Kidney epithelial cell (primary cell): ENCODE measurements at regions not wholly inside any gene's neighbourhood (a gene's known extent, or its start where the extent isn't known, plus 50 kb on each side); places are given as distances from the start of the nearest gene placed in this dataset.
A peak's percentile ranks its signal among the peaks of the same experiment; 100 is the strongest.
"Not testable (repeated sequence)": the region's sequence is repeated elsewhere in the genome, so short reads cannot be mapped to it uniquely, and the experiment has no call there.

Experiments used
- DNase-seq: peaks from one replicate; pipeline ENCODE4 v3.0.0-alpha.2; 2010; ENCODE audit warnings: low read depth
- H3K27me3 ChIP-seq: 2 replicates; pipeline ENCODE4 v1.6.0; 2011; ENCODE audit warnings: low read length; ENCODE audit not compliant: control insufficient read depth, insufficient read depth
- H3K36me3 ChIP-seq: 2 replicates; pipeline ENCODE4 v1.5.1; 2011; ENCODE audit warnings: low read length; ENCODE audit not compliant: control insufficient read depth, insufficient read depth
- H3K4me3 ChIP-seq: 2 replicates; pipeline ENCODE4 v1.5.1; 2011; ENCODE audit warnings: low read depth, mild to moderate bottlenecking, control low read depth, low read length

- not testable (repeated sequence) for DNase-seq, H3K4me3 ChIP-seq, H3K27me3 ChIP-seq, H3K36me3 ChIP-seq
Measured at GRCh38 chr1:144049365-144049764, 77.6 kb upstream of the FAM72C start.

DNA sequence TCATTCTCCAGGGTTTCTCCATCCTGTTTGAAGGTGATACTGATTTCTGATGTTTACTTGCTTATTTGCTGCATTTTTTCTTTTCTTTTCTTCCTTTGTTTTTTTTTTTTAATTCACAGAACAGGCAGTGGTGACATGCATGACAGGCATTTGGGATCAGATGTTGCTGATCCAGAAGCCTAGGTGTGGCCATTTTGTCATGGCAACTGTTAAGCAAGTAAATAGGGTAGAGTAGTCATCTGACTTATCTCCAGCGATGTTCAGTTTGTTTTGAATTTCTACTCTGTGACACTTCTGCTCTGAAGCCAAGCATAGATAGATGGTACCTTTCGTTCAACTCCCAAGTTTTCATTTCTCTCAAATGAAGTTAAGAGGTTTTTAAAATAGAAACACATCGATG, 74.9 kb upstream of the FAM72C start:
- not testable (repeated sequence) for H3K4me3 ChIP-seq, H3K36me3 ChIP-seq, H3K27me3 ChIP-seq, DNase-seq

DNA sequence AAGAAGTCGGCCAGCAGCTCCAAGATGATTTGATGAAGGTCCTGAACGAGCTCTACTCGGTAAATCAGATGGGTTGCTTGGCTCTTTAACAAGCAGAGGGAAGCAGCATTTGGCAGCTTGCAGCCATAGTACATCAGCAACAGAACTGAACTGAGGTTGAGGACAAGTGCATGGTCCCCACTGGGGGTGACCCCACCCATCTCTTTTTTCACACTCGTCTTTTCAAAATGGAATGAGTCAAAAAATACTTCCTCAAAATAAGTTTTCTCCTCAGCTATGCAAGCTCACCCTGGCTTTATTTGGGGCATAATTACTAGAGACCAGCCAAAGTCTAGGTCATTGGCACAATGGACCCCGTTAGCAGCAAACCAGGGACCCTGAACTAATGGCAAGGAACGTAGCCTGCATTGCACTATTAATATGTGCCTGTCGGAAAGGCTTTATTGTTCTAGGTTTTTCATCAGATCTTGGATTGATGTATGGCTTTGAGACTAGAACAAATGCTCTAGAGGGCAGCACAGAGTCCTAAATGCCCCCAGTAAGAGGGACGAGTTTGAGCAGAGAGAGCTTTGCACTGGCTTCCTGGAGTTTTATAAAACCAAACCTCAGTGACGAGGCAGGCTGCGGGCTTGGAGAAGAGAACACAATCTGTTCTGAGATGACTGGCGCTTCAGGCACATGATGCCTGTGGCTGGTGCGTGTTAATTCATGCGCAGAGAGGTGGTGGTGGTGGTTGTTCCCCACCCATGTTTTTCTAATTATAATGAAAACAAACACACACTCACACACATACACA, 74.2 kb upstream of the FAM72C start:
- peak; percentile 12 for DNase-seq
- not testable (repeated sequence) for H3K27me3 ChIP-seq, H3K4me3 ChIP-seq, H3K36me3 ChIP-seq

GRCh38 chr1:144042251-144042650, 70.5 kb upstream of the FAM72C start:
- H3K36me3 ChIP-seq, H3K4me3 ChIP-seq, H3K27me3 ChIP-seq, DNase-seq: not testable (repeated sequence)

DNA sequence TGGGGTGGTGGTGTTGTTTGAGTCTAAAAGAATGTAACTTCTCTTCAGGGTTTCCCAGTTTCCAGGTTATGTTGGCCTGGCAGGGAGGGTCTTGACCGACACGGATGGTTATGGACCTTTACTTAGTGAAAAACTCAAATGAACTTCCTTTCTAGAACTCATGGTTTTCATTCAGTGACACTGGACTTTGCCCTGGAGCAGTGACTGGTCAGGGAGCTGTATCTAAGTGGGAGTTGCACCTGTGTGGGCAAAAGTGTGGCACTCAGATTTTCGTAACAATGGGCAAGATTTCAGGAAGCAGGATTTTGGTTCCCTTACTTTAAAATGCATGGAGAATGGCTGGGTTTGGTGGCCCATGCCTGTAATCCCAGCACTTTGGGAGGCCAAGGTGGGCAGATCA, 68.5 kb upstream of the FAM72C start:
- H3K36me3 ChIP-seq, H3K4me3 ChIP-seq, DNase-seq, H3K27me3 ChIP-seq: not testable (repeated sequence)

GRCh38 chr1:144034045-144034444, 62.3 kb upstream of the FAM72C start:
- H3K36me3 ChIP-seq, DNase-seq, H3K27me3 ChIP-seq, H3K4me3 ChIP-seq: not testable (repeated sequence)

DNA sequence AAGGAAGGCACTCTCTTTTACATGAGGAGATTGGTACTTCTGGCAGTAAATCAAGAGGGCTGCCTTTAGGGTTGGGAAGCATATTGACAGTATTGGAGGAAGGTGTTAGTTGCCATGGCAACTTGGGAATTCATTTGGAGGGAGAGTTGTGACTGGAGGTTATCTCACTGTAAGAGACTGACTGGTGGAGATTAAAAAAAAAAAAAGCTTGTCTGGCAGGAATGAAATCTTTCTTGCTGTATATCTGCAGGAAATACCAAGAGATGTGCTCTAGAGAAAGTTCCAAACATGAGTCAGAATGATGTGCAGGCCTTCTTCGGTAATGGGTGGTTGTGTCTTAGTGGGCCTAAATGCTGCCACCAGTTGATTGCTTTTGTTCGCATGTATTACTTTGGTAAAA, 59.8 kb upstream of the FAM72C start:
- H3K36me3 ChIP-seq, DNase-seq, H3K27me3 ChIP-seq, H3K4me3 ChIP-seq: not testable (repeated sequence)

DNA sequence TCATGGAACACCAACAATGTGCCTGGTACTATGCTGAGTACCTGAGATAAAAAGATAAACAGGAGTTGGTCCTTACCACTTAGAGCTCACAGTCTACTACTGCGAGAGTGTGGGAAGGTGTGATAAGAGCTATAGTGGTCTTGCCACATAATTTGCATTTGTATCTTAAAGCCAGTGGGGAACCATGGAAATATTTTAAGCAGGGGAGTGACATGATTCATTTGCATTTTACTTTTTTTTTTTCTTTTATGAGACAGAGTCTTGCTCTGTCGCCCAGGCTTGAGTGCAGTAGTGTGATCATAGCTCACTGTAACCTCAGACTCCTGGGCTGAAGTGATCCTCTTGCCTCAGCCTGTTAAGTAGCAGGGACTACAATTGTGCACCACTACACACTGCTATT, 54.2 kb upstream of the FAM72C start:
- H3K4me3 ChIP-seq, DNase-seq, H3K27me3 ChIP-seq, H3K36me3 ChIP-seq: not testable (repeated sequence)

- H3K36me3 ChIP-seq, H3K4me3 ChIP-seq, H3K27me3 ChIP-seq, DNase-seq: not testable (repeated sequence)
Measured at GRCh38 chr1:144021690-144022384, 50.1 kb upstream of the FAM72C start.
